Left kidney (tissue), 1 donor: ENCODE measurements at regions not wholly inside any gene's neighbourhood (a gene's known extent, or its start where the extent isn't known, plus 50 kb on each side); places are given as distances from the start of the nearest gene placed in this dataset.

Experiments
- DNase-seq: peaks from one replicate; pipeline ENCODE4 v3.0.0-alpha.2; 2013

GRCh38 chr2:228652366-228652765 lies 470.9 kb upstream of the SPHKAP start:
- no peak for DNase-seq

DNA sequence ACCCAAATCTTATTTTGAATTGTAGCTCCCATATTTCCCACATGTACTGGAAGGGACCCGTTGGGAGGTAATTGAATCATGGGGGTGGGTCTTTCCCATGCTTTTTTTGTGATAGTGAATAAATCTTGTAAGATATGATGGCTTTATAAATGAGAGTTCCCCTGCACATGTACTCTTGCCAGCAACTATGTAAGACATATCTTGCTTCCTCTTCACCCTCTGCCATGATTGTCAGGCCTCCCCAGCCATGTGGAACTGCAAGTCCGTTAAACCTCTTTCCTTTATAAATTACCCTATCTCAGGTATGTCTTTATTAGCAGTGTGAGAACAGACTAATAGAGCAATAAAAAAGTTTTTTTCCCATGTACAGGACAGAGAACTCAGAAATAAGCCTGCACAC lies 468.4 kb upstream of the SPHKAP start:
- DNase-seq, result no peak

DNA sequence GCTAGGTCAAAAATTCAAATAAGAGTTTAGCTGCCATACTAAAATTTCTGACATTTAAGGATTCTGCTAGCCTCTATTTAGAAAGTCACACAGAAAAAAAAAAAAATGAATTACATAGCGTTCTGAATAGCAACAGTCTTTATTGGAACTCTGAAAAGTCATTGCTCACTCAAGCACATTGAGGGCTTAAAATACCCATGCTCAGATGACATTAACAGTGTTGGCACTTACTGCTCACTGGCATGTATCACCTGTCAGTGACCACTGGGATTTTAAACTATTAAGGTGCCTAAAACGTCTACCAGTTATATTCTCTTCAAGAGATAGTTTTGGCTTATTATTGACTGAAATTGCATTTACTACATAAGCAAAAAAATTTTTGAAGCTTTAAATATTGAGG lies 468.0 kb upstream of the SPHKAP start:
- DNase-seq, result no peak

- no peak for DNase-seq
Observed at GRCh38 chr2:228648541-228648940, 467.1 kb upstream of the SPHKAP start.

- DNase-seq, result no peak
Observed at GRCh38 chr2:228646061-228646460, 464.6 kb upstream of the SPHKAP start.

GRCh38 chr2:228644199-228644598 lies 462.7 kb upstream of the SPHKAP start:
- no peak for DNase-seq

DNA sequence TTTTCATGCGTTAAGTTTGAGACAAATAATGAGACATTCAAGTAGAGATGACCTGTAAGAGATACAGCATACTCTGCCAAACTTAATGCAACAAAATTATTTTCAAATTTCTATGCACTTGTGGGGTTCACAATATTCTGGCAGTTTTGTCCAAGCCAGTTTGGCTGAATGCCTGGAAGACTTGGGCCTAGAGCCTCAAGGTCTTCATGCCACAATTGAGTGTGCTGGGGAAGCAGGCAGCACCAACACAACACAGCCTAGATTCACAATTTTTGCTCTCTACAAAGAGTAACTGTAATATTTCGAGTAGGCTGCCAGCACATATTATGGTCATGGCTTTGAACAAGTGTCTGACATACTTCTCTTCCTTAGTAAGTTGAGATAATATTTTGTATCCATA lies 461.4 kb upstream of the SPHKAP start:
- no peak for DNase-seq

GRCh38 chr2:228630786-228631185 lies 449.3 kb upstream of the SPHKAP start:
- DNase-seq, result no peak

DNA sequence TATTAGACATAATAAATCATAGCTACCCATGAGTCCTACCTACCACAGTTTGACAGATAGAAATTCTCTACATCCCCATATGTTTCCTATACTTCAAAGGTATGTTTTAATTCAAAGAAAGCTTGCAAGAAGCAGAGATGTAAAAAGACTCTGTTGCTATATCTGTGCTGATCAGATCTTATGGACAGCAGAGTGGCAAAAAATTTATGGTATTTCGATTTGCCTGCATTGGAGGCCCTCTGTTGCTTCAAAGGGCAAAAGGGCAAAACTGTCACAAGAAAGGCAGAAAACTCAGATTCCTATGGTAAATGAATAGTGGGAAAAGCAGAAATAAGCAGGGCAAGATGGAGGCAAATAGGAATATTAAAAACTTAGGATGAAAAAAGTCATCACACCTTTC lies 447.8 kb upstream of the SPHKAP start:
- no peak for DNase-seq

- no peak for DNase-seq
Observed at GRCh38 chr2:228628682-228629081, 447.2 kb upstream of the SPHKAP start.

GRCh38 chr2:228627510-228627909 lies 446.0 kb upstream of the SPHKAP start:
- no peak for DNase-seq

DNA sequence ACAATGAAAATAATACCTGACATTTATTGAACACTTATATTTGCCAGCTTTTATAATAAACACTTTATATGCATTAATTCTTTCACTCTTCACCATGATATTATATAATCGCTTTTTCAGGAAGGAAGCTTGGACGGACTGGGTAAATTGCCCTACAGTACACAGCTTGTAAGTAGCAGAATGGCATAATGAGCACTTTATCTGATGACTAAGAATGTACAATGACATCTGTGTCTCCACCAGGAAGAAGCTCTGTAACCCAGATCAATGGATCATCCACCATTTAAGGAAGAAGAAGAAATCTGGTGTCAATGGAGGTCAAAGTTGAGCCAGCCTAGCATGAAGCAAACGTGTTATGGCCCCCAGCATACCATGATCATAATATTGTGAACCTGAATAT lies 444.0 kb upstream of the SPHKAP start:
- no peak for DNase-seq

GRCh38 chr2:228624733-228625132 lies 443.2 kb upstream of the SPHKAP start:
- DNase-seq, result no peak

GRCh38 chr2:228615496-228615895 lies 434.0 kb upstream of the SPHKAP start:
- DNase-seq, result no peak

- DNase-seq, result no peak
Observed at GRCh38 chr2:228614741-228615140, 433.3 kb upstream of the SPHKAP start.

DNA sequence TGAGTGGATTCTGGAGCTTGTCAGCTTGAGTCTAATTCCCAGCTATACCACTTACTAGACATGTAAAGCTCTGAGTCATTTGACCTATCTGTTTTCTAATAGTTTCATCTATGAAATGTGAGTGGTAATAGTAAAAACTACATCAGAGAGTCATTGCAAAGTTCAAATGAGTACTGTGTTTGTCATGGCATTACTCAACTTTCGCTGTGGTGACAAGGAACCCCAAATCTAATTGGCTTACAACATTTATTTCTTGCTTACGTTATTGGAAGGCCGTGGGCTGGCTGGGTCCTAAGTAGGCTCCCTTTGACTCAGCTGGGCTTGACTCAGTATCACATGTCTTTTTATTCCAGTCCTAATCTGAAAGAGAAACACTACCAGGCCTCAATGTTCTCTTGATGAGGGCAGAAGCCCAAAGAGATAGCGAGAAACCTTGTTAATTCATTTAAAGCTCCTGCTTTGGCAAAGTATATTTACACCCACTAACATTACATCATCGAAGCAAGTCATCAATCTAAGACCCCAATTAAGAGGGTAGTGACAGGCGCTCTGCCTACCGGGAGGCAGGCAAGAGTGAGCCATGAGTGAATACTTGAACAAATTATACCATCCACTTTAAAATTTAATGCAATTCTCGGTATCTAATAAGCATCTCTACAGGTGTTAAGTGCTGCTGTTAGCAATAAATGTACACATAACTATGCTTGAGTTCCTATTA lies 431.8 kb upstream of the SPHKAP start:
- DNase-seq, result no peak

DNA sequence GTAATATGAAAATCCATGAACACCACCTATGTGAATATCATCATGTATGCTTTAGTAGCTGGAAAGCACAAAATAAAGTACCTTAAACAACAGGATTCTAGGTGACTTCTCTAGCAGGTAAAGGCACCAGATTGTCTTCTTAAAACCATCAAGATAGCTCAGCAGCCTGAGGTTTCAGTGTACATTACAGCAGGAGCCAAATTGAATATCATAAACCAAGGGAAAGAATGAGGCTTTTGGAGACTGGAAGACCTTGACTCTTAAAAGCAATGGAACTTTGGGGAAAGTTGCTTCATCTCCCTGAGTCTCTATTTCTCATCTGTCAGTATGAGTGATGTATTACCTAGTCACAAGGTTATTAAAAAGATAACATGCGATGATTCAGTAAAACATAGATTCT lies 429.7 kb upstream of the SPHKAP start:
- no peak for DNase-seq

GRCh38 chr2:228602288-228602687 lies 420.8 kb upstream of the SPHKAP start:
- DNase-seq, result no peak

DNA sequence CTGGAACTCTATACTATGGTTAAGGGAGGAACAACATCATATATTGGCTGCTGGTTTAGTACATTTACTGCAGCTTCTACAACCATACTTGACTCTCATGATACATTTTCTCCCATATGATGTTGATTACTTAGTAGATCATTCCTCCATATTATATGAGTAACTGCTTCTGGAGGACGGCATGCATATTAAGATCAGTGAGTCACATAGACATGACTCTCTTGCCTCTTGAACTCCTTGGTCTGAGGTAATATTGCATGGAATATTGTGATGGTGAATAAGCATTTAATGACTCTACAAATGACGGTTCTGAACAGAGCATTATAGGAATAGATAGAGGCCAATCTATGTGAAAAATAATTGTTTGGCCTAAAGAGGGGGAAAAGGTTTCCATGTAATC lies 418.8 kb upstream of the SPHKAP start:
- no peak for DNase-seq

DNA sequence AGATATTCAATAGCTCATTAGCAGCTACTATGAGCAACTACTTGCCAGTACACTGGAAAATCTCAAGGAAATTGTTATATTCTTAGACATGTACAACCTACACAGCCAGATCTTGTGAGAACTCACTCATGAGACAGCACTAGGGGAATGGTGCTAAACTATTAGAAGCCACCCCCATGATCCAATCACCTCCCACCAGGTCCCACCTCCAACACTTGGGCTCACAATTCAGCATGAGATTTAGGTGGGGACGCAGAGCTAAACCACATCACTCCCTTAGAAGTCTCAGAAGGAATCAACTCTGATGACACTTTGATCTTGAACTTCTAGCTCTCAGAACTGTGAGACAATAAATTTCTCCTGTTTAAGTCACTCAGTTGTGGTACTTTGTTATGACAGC lies 418.3 kb upstream of the SPHKAP start:
- DNase-seq, result no peak

GRCh38 chr2:228599297-228599696 lies 417.8 kb upstream of the SPHKAP start:
- DNase-seq, result no peak

DNA sequence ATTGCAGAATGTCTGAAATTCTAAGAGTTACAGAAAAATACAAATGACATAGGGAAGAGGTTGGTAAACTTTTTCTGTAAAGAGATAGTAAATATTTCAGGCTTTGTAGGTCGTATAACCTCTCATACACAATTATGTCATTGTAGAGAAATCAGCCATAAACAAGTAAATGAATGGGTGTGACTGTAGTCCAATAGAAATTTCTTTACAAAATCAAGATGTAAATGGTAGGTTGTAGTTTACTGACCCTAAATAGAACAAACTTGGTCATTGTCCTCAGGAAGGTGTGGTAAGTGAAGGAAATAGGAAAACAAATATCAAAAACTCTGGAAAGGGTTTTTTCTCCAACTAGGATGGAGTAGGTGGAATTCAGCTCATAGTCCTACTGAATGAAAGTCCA lies 415.5 kb upstream of the SPHKAP start:
- DNase-seq, result no peak

DNA sequence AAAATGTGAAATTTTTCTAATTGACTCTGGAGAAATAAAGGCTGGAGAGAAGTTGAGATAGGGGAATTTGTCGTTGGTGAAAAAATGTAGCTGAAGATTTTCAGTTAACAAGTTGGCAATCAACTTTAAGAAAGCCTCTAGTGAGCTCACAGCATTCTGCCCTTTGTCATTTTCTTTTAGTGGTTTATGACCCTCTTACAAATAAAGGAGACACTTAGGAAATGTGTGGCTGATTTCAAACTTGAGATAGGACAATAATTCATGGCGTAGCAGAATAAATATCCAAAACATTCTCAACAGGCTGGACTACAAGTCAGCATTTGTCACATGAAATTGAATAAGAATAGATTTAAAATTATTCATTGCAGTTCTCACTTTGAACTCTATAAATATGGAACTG lies 412.5 kb upstream of the SPHKAP start:
- DNase-seq, result no peak

GRCh38 chr2:228592925-228593324 lies 411.4 kb upstream of the SPHKAP start:
- DNase-seq, result no peak

DNA sequence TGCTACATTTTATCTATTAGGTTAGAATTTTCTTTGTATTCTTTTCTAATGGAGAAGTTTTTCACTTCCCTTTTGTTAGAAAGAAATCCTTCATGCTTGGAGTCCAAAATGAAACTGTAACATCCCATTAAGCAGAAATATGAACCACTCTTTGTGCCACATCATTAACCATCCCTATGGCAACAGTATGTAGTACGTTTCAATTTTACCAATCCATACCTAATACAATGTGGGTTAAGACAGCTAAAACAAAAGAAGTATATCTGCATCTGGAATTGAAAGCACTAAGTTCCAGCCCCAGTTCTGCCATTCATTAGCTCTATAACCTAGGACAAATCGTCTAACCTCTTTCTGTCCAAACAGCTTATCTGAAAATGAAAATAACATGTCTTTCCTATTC lies 409.2 kb upstream of the SPHKAP start:
- DNase-seq, result no peak
